HEK293 (cell line): ENCODE measurements at regions not wholly inside any gene's neighbourhood (a gene's known extent, or its start where the extent isn't known, plus 50 kb on each side); places are given as distances from the start of the nearest gene placed in this dataset.

Source experiments
- CTCF ChIA-PET: fragments of 350-600 bp; formaldehyde crosslinking; extraction: SDS; loops from one replicate; lab custom pipeline; 2021; ENCODE audit warnings: antibody characterized with exemption; lab: Yijun Ruan, JAX
- POLR2A ChIA-PET: fragments of 300-600 bp; formaldehyde crosslinking; extraction: SDS; loops from one replicate; lab custom pipeline; 2020; ENCODE audit warnings: antibody characterized with exemption, inconsistent platforms; lab: Yijun Ruan, JAX
- H3K27ac ChIP-seq: fragments of 200-500 bp; sonication (Bioruptor generic); 2 replicates; pipeline ENCODE4 v1.5.1; 2014; ENCODE audit warnings: low read depth, low read length, control low read depth, inconsistent platforms; ENCODE audit errors: extremely low read depth
- H3K36me3 ChIP-seq, 2 experiments: fragments of 200-500 bp in 1 of 2; sonication (Bioruptor generic) in 1 of 2; 1 replicate in 1 of 2; 2 replicates in 1 of 2; pipeline ENCODE4 v1.5.1; 2014 to 2017; ENCODE audit warnings: inconsistent platforms in 2 of 2, low read length in 2 of 2; ENCODE audit not compliant: control insufficient read depth in 2 of 2, insufficient read depth in 1 of 2
- H3K4me1 ChIP-seq: fragments of 200-500 bp; sonication (Bioruptor generic); 2 replicates; pipeline ENCODE4 v1.5.1; 2014; ENCODE audit warnings: mild to moderate bottlenecking, low read length, inconsistent platforms; ENCODE audit not compliant: control insufficient read depth, insufficient read depth
- H3K4me3 ChIP-seq: 2 replicates; pipeline ENCODE4 v1.5.1; 2011; ENCODE audit warnings: low read depth, mild to moderate bottlenecking, control low read depth, low read length, moderate library complexity
- H3K9me3 ChIP-seq: fragments of 200-500 bp; sonication (Bioruptor generic); 2 replicates; pipeline ENCODE4 v1.5.1; 2014; ENCODE audit warnings: low read depth, low read length, inconsistent platforms; ENCODE audit not compliant: control insufficient read depth, insufficient read depth
- EGR2 ChIP-seq: fragments of 450-650 bp; formaldehyde crosslinking; IDR thresholded peaks from 2 replicates; pipeline ENCODE4 v1.5.1; 2016; ENCODE audit warnings: low read depth, missing biosample characterization, missing genetic modification characterization
- FEZF1 ChIP-seq: fragments of 450-650 bp; formaldehyde crosslinking; IDR thresholded peaks from 2 replicates; pipeline ENCODE4 v1.5.1; 2016; ENCODE audit warnings: missing biosample characterization, missing genetic modification characterization
- IKZF3 ChIP-seq: fragments of 450-650 bp; IDR thresholded peaks from 2 replicates; pipeline ENCODE4 v1.5.0; 2018; ENCODE audit warnings: missing biosample characterization, mild to moderate bottlenecking, missing genetic modification characterization, moderate library complexity
- KLF8 ChIP-seq: fragments of 450-650 bp; formaldehyde crosslinking; IDR thresholded peaks from 2 replicates; pipeline ENCODE4 v1.5.1; 2016; ENCODE audit warnings: missing biosample characterization, missing genetic modification characterization
- SETDB1 ChIP-seq: IDR thresholded peaks from one replicate; pipeline ENCODE4 v1.6.1; 2017; ENCODE audit warnings: mild to moderate bottlenecking, low read length, moderate library complexity, mixed read lengths; ENCODE audit not compliant: insufficient read length
- ZBTB21 ChIP-seq: fragments of 450-650 bp; formaldehyde crosslinking; IDR thresholded peaks from 2 replicates; pipeline ENCODE4 v1.5.1; 2017; ENCODE audit warnings: missing biosample characterization, missing genetic modification characterization
- ZNF140 ChIP-seq: fragments of 450-650 bp; formaldehyde crosslinking; IDR thresholded peaks from 2 replicates; pipeline ENCODE4 v1.5.1; 2016; ENCODE audit warnings: missing biosample characterization, missing genetic modification characterization
- ZNF23 ChIP-seq: fragments of 450-650 bp; formaldehyde crosslinking; IDR thresholded peaks from 2 replicates; pipeline ENCODE4 v1.5.1; 2016; ENCODE audit warnings: missing biosample characterization, missing genetic modification characterization, borderline replicate concordance
- ZNF248 ChIP-seq: fragments of 450-650 bp; formaldehyde crosslinking; IDR thresholded peaks from 2 replicates; pipeline ENCODE4 v1.5.1; 2017; ENCODE audit warnings: missing biosample characterization, missing genetic modification characterization
- ZNF292 ChIP-seq: fragments of 450-650 bp; formaldehyde crosslinking; IDR thresholded peaks from 2 replicates; pipeline ENCODE4 v1.5.1; 2016; ENCODE audit warnings: low read depth, missing biosample characterization, missing genetic modification characterization, borderline replicate concordance
- ZNF350 ChIP-seq: fragments of 450-650 bp; formaldehyde crosslinking; IDR thresholded peaks from 2 replicates; pipeline ENCODE4 v1.5.0; 2017; ENCODE audit warnings: missing biosample characterization, mild to moderate bottlenecking, missing genetic modification characterization
- ZNF391 ChIP-seq: fragments of 450-650 bp; formaldehyde crosslinking; IDR thresholded peaks from 2 replicates; pipeline ENCODE4 v1.5.1; 2016; ENCODE audit warnings: low read depth, missing biosample characterization, missing genetic modification characterization, borderline replicate concordance
- ZNF426 ChIP-seq: fragments of 450-650 bp; formaldehyde crosslinking; IDR thresholded peaks from 2 replicates; pipeline ENCODE4 v1.5.1; 2017; ENCODE audit warnings: missing biosample characterization, missing genetic modification characterization, mild to moderate bottlenecking, inconsistent platforms, moderate library complexity
- ZNF596 ChIP-seq: fragments of 450-650 bp; IDR thresholded peaks from 2 replicates; pipeline ENCODE4 v1.5.0; 2018; ENCODE audit warnings: missing biosample characterization, mild to moderate bottlenecking, missing genetic modification characterization, moderate library complexity
- TF ChIP-seq, protein P1 (sequence below): fragments of 450-650 bp; formaldehyde crosslinking; conservative IDR thresholded peaks from 2 replicates; pipeline ENCODE4 v1.5.1; 2016; ENCODE audit warnings: low read depth, missing biosample characterization, missing genetic modification characterization
- TF ChIP-seq, protein P2 (sequence below): fragments of 450-650 bp; formaldehyde crosslinking; IDR thresholded peaks from 2 replicates; pipeline ENCODE4 v1.5.1; 2016; ENCODE audit warnings: missing biosample characterization, missing genetic modification characterization

DNA sequence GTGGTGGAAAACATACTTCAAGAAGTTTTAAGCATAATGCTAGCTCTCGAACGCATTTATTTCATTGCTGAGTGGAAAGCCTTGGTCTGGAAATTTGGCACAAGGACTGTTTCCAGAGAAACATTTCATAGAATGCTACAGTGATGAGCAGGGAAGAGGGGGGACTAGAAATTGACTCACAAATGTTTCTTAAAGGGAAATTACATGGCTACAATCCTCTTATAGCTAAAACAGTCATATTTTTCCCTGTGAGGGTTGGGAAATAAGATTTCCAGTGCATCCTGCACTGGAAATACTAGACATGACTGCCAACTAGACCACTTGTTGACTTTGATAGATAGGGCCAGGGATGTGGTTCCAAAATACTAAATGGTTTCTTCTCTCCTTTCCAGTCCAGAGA is 197.3 kb upstream of the RGS6 start:
- Histone ChIP-seq H3K27ac (no peak overlapping the region), H3K9me3 (no peaks in the 10 kb centered on the region), H3K4me3 (no peak overlapping the region), H3K4me1 (no peaks in the 10 kb centered on the region), H3K36me3 (peaks cover 10 to 63% of the 10 kb centered on the region in 2 experiments; a peak in 2 of 3 replicates)
- POLR2A ChIA-PET: no interaction called here
- TF ChIP-seq ZNF350 (tag by site-specific recombination) (no peak), EGR2 (tag by site-specific recombination) (no peak), ZNF248 (tag by site-specific recombination) (no peak), ZNF391 (tag by site-specific recombination) (no peak), ZNF23 (tag by site-specific recombination) (no peak), SETDB1 (no peak), ZBTB21 (tag by site-specific recombination) (no peak), KLF8 (tag by site-specific recombination) (no peak)
- TF ChIP-seq, protein P1, sequence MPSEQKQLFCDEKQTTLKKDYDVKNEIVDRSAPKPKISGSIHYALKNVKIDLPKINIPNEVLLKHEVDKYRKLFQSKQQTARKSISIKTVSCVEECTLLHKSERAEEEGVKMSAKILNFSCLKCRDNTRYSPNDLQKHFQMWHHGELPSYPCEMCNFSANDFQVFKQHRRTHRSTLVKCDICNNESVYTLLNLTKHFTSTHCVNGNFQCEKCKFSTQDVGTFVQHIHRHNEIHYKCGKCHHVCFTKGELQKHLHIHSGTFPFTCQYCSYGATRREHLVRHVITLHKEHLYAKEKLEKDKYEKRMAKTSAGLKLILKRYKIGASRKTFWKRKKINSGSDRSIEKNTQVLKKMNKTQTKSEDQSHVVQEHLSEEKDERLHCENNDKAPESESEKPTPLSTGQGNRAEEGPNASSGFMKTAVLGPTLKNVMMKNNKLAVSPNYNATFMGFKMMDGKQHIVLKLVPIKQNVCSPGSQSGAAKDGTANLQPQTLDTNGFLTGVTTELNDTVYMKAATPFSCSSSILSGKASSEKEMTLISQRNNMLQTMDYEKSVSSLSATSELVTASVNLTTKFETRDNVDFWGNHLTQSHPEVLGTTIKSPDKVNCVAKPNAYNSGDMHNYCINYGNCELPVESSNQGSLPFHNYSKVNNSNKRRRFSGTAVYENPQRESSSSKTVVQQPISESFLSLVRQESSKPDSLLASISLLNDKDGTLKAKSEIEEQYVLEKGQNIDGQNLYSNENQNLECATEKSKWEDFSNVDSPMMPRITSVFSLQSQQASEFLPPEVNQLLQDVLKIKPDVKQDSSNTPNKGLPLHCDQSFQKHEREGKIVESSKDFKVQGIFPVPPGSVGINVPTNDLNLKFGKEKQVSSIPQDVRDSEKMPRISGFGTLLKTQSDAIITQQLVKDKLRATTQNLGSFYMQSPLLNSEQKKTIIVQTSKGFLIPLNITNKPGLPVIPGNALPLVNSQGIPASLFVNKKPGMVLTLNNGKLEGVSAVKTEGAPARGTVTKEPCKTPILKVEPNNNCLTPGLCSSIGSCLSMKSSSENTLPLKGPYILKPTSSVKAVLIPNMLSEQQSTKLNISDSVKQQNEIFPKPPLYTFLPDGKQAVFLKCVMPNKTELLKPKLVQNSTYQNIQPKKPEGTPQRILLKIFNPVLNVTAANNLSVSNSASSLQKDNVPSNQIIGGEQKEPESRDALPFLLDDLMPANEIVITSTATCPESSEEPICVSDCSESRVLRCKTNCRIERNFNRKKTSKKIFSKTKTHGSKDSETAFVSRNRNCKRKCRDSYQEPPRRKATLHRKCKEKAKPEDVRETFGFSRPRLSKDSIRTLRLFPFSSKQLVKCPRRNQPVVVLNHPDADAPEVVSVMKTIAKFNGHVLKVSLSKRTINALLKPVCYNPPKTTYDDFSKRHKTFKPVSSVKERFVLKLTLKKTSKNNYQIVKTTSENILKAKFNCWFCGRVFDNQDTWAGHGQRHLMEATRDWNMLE (tag by site-specific recombination): no peak
- CTCF ChIA-PET: no interaction called here

DNA sequence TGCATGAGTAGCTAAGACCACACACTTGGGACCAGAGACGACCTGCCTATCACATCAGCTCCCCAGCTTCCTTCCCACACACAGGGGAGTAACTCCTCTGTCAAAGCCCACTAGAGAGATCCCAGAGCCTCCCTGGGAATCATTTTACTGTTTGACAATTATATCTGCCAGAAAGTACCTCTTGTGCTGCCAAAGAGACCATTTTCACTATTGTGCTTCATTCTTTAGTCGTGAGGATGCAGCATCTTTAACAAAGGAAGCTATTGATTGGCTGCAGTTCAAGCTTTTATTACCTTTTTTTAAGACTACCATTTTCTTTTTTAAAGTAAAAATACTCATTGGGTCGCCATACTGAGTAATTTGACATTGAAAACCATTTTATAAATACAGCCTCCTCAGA is 194.5 kb upstream of the RGS6 start:
- ChIA-PET CTCF (interaction anchor here (0.6 to 1.7 kb wide), 3 partner anchors 15 to 1335 kb away, joined by 3 to 4 read pairs (median 4); no protein-coding TSS in a partner anchor), POLR2A (no interaction called here)
- Histone ChIP-seq H3K4me1 (no peaks in the 10 kb centered on the region), H3K36me3 (peaks cover 10 to 45% of the 10 kb centered on the region in 2 experiments; a peak in 2 of 3 replicates), H3K9me3 (no peaks in the 10 kb centered on the region), H3K4me3 (no peak overlapping the region), H3K27ac (no peak overlapping the region)
- TF ChIP-seq IKZF3 (tag by site-specific recombination) (no peak), ZNF596 (no peak), ZNF140 (tag by site-specific recombination) (no peak), ZNF426 (tag by site-specific recombination) (no peak), FEZF1 (no peak), ZNF292 (no peak)
- TF ChIP-seq, protein P2, sequence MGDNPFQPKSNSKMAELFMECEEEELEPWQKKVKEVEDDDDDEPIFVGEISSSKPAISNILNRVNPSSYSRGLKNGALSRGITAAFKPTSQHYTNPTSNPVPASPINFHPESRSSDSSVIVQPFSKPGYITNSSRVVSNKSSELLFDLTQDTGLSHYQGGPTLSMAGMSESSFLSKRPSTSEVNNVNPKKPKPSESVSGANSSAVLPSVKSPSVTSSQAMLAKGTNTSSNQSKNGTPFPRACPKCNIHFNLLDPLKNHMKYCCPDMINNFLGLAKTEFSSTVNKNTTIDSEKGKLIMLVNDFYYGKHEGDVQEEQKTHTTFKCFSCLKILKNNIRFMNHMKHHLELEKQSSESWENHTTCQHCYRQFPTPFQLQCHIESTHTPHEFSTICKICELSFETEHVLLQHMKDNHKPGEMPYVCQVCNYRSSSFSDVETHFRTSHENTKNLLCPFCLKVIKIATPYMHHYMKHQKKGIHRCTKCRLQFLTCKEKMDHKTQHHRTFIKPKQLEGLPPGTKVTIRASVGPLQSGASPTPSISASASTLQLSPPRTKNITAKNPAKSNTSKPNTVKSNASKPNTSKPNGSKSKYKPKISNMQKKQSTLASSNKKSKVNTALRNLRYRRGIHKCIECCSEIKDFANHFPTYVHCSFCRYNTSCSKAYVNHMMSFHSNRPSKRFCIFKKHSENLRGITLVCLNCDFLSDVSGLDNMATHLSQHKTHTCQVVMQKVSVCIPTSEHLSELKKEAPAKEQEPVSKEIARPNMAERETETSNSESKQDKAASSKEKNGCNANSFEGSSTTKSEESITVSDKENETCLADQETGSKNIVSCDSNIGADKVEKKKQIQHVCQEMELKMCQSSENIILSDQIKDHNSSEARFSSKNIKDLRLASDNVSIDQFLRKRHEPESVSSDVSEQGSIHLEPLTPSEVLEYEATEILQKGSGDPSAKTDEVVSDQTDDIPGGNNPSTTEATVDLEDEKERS (tag by site-specific recombination): no peak
